IPS DF 6.9 (cell line): ENCODE measurements at regions not wholly inside any gene's neighbourhood (a gene's known extent, or its start where the extent isn't known, plus 50 kb on each side); places are given as distances from the start of the nearest gene placed in this dataset.

Experiments used
- DNase-seq: peaks from one replicate; pipeline ENCODE4 v3.0.0-alpha.2; 2013; ENCODE audit warnings: low read depth, low spot score
- H3K27ac ChIP-seq: one replicate; pipeline ENCODE4 v1.5.1; 2013; ENCODE audit warnings: low read length, control low read depth
- H3K27me3 ChIP-seq: 2 replicates; pipeline ENCODE4 v1.6.1; 2013; ENCODE audit warnings: mild to moderate bottlenecking, low read length; ENCODE audit not compliant: control insufficient read depth, insufficient read depth
- H3K36me3 ChIP-seq: 2 replicates; pipeline ENCODE4 v1.6.1; 2013; ENCODE audit warnings: low read length; ENCODE audit not compliant: control insufficient read depth, insufficient read depth
- H3K4me1 ChIP-seq: 2 replicates; pipeline ENCODE4 v1.6.1; 2013; ENCODE audit warnings: low read length; ENCODE audit not compliant: control insufficient read depth, insufficient read depth
- H3K4me3 ChIP-seq: 2 replicates; pipeline ENCODE4 v1.5.1; 2013; ENCODE audit warnings: mild to moderate bottlenecking, low read length
- H3K9me3 ChIP-seq: 2 replicates; pipeline ENCODE4 v1.6.1; 2013; ENCODE audit warnings: low read length, inconsistent platforms; ENCODE audit not compliant: control insufficient read depth, insufficient read depth
- WGBS: extraction: QIAGEN DNeasy Blood & Tissue Kit; methylation state at CpG from one replicate; pipeline ENCODE4 v1.1.7; 2013; ENCODE audit warnings: mixed read lengths, missing lambda C conversion rate; ENCODE audit not compliant: insufficient read length, insufficient coverage; 5-methylcytosine and 5-hydroxymethylcytosine counted together

DNA sequence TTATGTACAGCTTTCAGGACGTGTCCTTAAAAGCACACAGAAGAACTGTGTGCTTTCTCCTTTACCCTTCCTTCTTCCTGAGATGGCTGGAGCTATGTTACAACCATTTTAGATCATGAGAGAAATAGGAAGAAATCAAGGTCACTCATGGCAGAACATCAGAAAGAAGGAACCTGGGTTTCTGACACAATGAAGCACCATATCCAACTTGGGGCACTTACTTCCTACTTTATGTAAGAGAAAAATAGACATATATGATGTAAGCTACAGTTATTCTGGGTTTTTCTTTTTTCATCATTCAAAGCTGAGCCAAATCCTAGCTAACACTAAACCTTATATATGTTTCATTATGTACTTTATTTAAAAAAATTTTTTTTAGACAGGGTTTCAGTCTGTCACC is 79.5 kb downstream of the FAM161A start:
- H3K27me3 ChIP-seq = no peaks in the 10 kb centered on the region
- no CpG with 5 or more reads among the region's 1 CpG for WGBS
- no peaks in the 10 kb centered on the region for H3K36me3 ChIP-seq
- no peak overlapping the region for H3K4me3 ChIP-seq
- H3K27ac ChIP-seq = no peak overlapping the region
- H3K9me3 ChIP-seq = no peaks in the 10 kb centered on the region
- no peaks in the 10 kb centered on the region for H3K4me1 ChIP-seq
- no peak for DNase-seq

GRCh38 chr2:61771904-61772845 is 81.7 kb downstream of the FAM161A start:
- no peak overlapping the region for H3K27ac ChIP-seq
- H3K36me3 ChIP-seq = no peaks in the 10 kb centered on the region
- no peaks in the 10 kb centered on the region for H3K4me1 ChIP-seq
- DNase-seq = no peak
- no peaks in the 10 kb centered on the region for H3K27me3 ChIP-seq
- H3K9me3 ChIP-seq = no peaks in the 10 kb centered on the region
- H3K4me3 ChIP-seq = no peak overlapping the region
- no CpG with 5 or more reads among the region's 7 CpGs for WGBS

GRCh38 chr2:61770746-61771145 is 83.1 kb downstream of the FAM161A start:
- H3K4me1 ChIP-seq = no peaks in the 10 kb centered on the region
- H3K4me3 ChIP-seq = no peak overlapping the region
- no peak overlapping the region for H3K27ac ChIP-seq
- no peak for DNase-seq
- H3K27me3 ChIP-seq = no peaks in the 10 kb centered on the region
- H3K9me3 ChIP-seq = no peaks in the 10 kb centered on the region
- no peaks in the 10 kb centered on the region for H3K36me3 ChIP-seq

- H3K4me1 ChIP-seq = no peaks in the 10 kb centered on the region
- H3K27me3 ChIP-seq = no peaks in the 10 kb centered on the region
- no peaks in the 10 kb centered on the region for H3K36me3 ChIP-seq
- DNase-seq = no peak
- no peak overlapping the region for H3K27ac ChIP-seq
- no CpG with 5 or more reads among the region's 1 CpG for WGBS
- H3K4me3 ChIP-seq = no peak overlapping the region
- H3K9me3 ChIP-seq = no peaks in the 10 kb centered on the region
Measured at GRCh38 chr2:61770298-61770697, 83.6 kb downstream of the FAM161A start.

DNA sequence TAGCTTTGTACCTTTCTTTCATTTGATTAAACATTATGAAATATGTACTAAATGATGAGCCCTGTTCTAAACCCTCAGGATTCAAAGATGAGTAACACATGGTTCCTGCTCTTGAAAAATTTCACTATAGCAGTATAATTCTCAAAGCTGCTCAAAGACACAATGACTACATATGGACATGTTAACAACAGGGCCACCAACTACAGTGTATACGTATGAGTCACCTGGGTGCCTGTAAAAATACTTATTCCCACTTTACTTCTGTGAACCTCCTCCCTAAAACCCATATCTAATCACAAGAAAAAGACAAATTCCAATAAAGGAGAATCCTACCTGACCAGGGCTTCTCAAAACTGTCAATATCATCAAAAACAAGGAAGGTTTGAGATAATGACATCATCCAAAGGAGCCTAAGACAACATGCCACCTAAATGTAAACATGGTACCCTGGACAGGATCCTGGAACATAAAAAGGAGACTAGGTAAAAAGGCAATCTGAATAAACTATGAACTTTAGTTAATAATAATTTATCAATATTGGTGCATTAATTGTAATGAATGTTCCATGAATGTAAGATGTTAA is 84.7 kb downstream of the FAM161A start:
- no peak for DNase-seq
- Histone ChIP-seq H3K36me3 (no peaks in the 10 kb centered on the region), H3K27ac (no peak overlapping the region), H3K27me3 (no peaks in the 10 kb centered on the region), H3K4me3 (no peak overlapping the region), H3K4me1 (no peaks in the 10 kb centered on the region), H3K9me3 (no peaks in the 10 kb centered on the region)
- no CpG with 5 or more reads among the region's 1 CpG for WGBS

GRCh38 chr2:61764035-61764800 is 89.6 kb downstream of the FAM161A start:
- no peak overlapping the region for H3K27ac ChIP-seq
- WGBS = no CpG with 5 or more reads among the region's 70 CpGs
- peak overlapping the region; percentile 45; the same call in 1 of the 2 replicates for H3K4me3 ChIP-seq
- peak; percentile 87 for DNase-seq
- no peaks in the 10 kb centered on the region for H3K27me3 ChIP-seq
- no peaks in the 10 kb centered on the region for H3K4me1 ChIP-seq
- no peaks in the 10 kb centered on the region for H3K9me3 ChIP-seq
- no peaks in the 10 kb centered on the region for H3K36me3 ChIP-seq

DNA sequence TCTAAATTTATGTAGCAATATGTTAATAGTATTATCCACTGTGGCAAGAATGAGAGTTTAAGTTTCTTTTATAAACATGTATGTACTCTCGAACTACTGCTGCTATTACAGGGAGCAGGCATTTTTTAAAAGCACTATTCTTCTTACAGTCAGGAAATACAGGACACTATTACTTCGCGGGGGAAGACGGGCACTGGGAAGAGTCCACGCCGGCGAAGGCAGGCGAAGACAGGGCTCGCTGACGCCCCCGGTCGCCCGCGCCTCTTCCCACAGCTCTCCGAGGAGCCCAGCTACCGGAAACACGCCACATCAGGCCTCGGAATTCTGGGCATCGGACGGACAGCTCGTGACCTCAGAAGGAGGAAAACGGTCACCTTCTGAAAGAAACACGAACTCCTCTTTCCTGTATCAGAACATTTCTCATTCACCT is 90.2 kb downstream of the FAM161A start:
- WGBS = no CpG with 5 or more reads among the region's 23 CpGs
- no peaks in the 10 kb centered on the region for H3K4me1 ChIP-seq

GRCh38 chr2:61762292-61762691 is 91.6 kb downstream of the FAM161A start:
- H3K4me1 ChIP-seq = no peaks in the 10 kb centered on the region
- no peak overlapping the region for H3K27ac ChIP-seq
- WGBS = no CpG with 5 or more reads among the region's 8 CpGs
- H3K27me3 ChIP-seq = no peaks in the 10 kb centered on the region
- H3K4me3 ChIP-seq = no peak overlapping the region
- no peaks in the 10 kb centered on the region for H3K9me3 ChIP-seq
- H3K36me3 ChIP-seq = no peaks in the 10 kb centered on the region
- DNase-seq = no peak

More for the DNA sequence above, 90.2 kb downstream of the FAM161A start:
- no peaks in the 10 kb centered on the region for H3K9me3 ChIP-seq
- no peaks in the 10 kb centered on the region for H3K36me3 ChIP-seq
- no peak overlapping the region for H3K27ac ChIP-seq
- peak overlapping the region; percentile 45; the same call in 1 of the 2 replicates for H3K4me3 ChIP-seq
- no peaks in the 10 kb centered on the region for H3K27me3 ChIP-seq
- peak; percentile 33 for DNase-seq

- Histone ChIP-seq H3K27ac (no peak overlapping the region), H3K4me1 (no peaks in the 10 kb centered on the region), H3K9me3 (no peaks in the 10 kb centered on the region), H3K36me3 (no peaks in the 10 kb centered on the region), H3K27me3 (no peaks in the 10 kb centered on the region), H3K4me3 (no peak overlapping the region)
- DNase-seq = no peak
- WGBS = no CpG with 5 or more reads among the region's 2 CpGs
Measured at GRCh38 chr2:61759718-61760117, 94.1 kb downstream of the FAM161A start.

- H3K4me3 ChIP-seq = no peak overlapping the region
- H3K36me3 ChIP-seq = no peaks in the 10 kb centered on the region
- H3K9me3 ChIP-seq = no peaks in the 10 kb centered on the region
- H3K27ac ChIP-seq = no peak overlapping the region
- DNase-seq = no peak
- whole genome bisulfite sequencing = no CpG with 5 or more reads among the region's 4 CpGs
- H3K27me3 ChIP-seq = no peaks in the 10 kb centered on the region
- no peaks in the 10 kb centered on the region for H3K4me1 ChIP-seq
Measured at GRCh38 chr2:61759005-61759404, 94.9 kb downstream of the FAM161A start.
